Neural cell (in vitro differentiated cells): ENCODE measurements at regions not wholly inside any gene's neighbourhood (a gene's known extent, or its start where the extent isn't known, plus 50 kb on each side); places are given as distances from the start of the nearest gene placed in this dataset.

Source experiments
- H2AFZ ChIP-seq: fragments of 200-600, 300-800 bp; sonication (generic), shearing (Covaris generic); 2 replicates; pipeline ENCODE4 v1.6.0; 2014; ENCODE audit warnings: low read depth, mild to moderate bottlenecking, antibody characterized with exemption, low read length, moderate library complexity
- H3F3A ChIP-seq: fragments of 200-600 bp; shearing (Covaris generic); 2 replicates; pipeline ENCODE4 v1.6.1; 2016; ENCODE audit warnings: mild to moderate bottlenecking, moderate library complexity, mixed read lengths, antibody characterized with exemption, low read length; ENCODE audit not compliant: insufficient read depth, poor library complexity, severe bottlenecking
- H3K27ac ChIP-seq: fragments of 200-600, 300-800 bp; sonication (generic), shearing (Covaris generic); 2 replicates; pipeline ENCODE4 v1.5.1; 2014; ENCODE audit warnings: mild to moderate bottlenecking, low read length, moderate library complexity
- H3K27me3 ChIP-seq: fragments of 300-800, 200-600 bp; sonication (generic), shearing (Covaris generic); 2 replicates; pipeline ENCODE4 v1.6.0; 2014; ENCODE audit warnings: mild to moderate bottlenecking, low read depth, low read length, moderate library complexity; ENCODE audit not compliant: insufficient read depth
- H3K36me3 ChIP-seq: fragments of 300-800, 200-600 bp; sonication (generic), shearing (Covaris generic); 2 replicates; pipeline ENCODE4 v1.5.1; 2014; ENCODE audit warnings: mild to moderate bottlenecking, antibody characterized with exemption, low read length, moderate library complexity; ENCODE audit not compliant: insufficient read depth
- H3K4me2 ChIP-seq: fragments of 300-800, 200-600 bp; sonication (generic), shearing (Covaris generic); 2 replicates; pipeline ENCODE4 v1.6.0; 2014; ENCODE audit warnings: mild to moderate bottlenecking, low read length
- H3K4me3 ChIP-seq: fragments of 300-800, 200-600 bp; sonication (generic), shearing (Covaris generic); 2 replicates; pipeline ENCODE4 v1.5.1; 2014; ENCODE audit warnings: mild to moderate bottlenecking, low read length, moderate library complexity
- H3K79me2 ChIP-seq: fragments of 200-600 bp; shearing (Covaris generic); replicated peaks from 2 replicates; pipeline ENCODE4 v1.6.0; 2014; ENCODE audit warnings: mild to moderate bottlenecking, low read length, moderate library complexity; ENCODE audit not compliant: insufficient read depth
- H3K9ac ChIP-seq: fragments of 300-800, 200-600 bp; sonication (generic), shearing (Covaris generic); 2 replicates; pipeline ENCODE4 v1.6.1; 2016; ENCODE audit warnings: mild to moderate bottlenecking, low read length, mixed read lengths
- H3K9me2 ChIP-seq: fragments of 200-600 bp; shearing (Covaris generic); 2 replicates; pipeline ENCODE4 v1.6.1; 2016; ENCODE audit warnings: mild to moderate bottlenecking, low read length, mixed read lengths; ENCODE audit not compliant: insufficient read depth
- H3K9me3 ChIP-seq: fragments of 200-600, 300-800 bp; sonication (generic), shearing (Covaris generic); 2 replicates; pipeline ENCODE4 v1.6.1; 2016; ENCODE audit warnings: mild to moderate bottlenecking, mixed run types, low read length, moderate library complexity, mixed read lengths
- H4K20me1 ChIP-seq: fragments of 200-600 bp; shearing (Covaris generic); 2 replicates; pipeline ENCODE4 v1.6.1; 2016; ENCODE audit warnings: mild to moderate bottlenecking, mixed run types; ENCODE audit not compliant: insufficient read depth
- CTCF ChIP-seq: fragments of 450-650 bp; IDR thresholded peaks from 2 replicates; pipeline ENCODE4 v1.5.1; 2014; ENCODE audit warnings: antibody characterized with exemption, mild to moderate bottlenecking, moderate library complexity; ENCODE audit not compliant: poor library complexity, severe bottlenecking
- EP300 ChIP-seq: fragments of 450-650 bp; conservative IDR thresholded peaks from 2 replicates; pipeline ENCODE4 v1.6.1; 2014; ENCODE audit warnings: antibody characterized with exemption, mild to moderate bottlenecking, moderate library complexity; ENCODE audit not compliant: poor library complexity, severe bottlenecking
- EZH2 ChIP-seq: fragments of 200-600, 300-800 bp; shearing (Covaris generic), sonication (generic); IDR thresholded peaks from 2 replicates; pipeline ENCODE4 v1.6.1; 2014; ENCODE audit warnings: antibody characterized with exemption, low read length, borderline replicate concordance, mild to moderate bottlenecking; ENCODE audit not compliant: insufficient read depth, poor library complexity, severe bottlenecking
- MXI1 ChIP-seq: fragments of 450-650 bp; conservative IDR thresholded peaks from 2 replicates; pipeline ENCODE4 v1.6.1; 2014; ENCODE audit warnings: antibody characterized with exemption, mild to moderate bottlenecking; ENCODE audit not compliant: poor library complexity, severe bottlenecking
- POLR2AphosphoS5 ChIP-seq: IDR thresholded peaks from 2 replicates; pipeline ENCODE4 v1.6.1; 2012
- RAD21 ChIP-seq: fragments of 450-650 bp; conservative IDR thresholded peaks from 2 replicates; pipeline ENCODE4 v1.6.1; 2014; ENCODE audit warnings: antibody characterized with exemption, mild to moderate bottlenecking, moderate library complexity
- REST ChIP-seq: IDR thresholded peaks from 2 replicates; pipeline ENCODE4 v1.6.1; 2012; ENCODE audit warnings: borderline replicate concordance
- SMC3 ChIP-seq: fragments of 450-650 bp; conservative IDR thresholded peaks from 2 replicates; pipeline ENCODE4 v1.6.1; 2014; ENCODE audit warnings: antibody characterized with exemption, mild to moderate bottlenecking, moderate library complexity; ENCODE audit not compliant: poor library complexity
- TAF1 ChIP-seq: IDR thresholded peaks from 2 replicates; pipeline ENCODE4 v1.6.1; 2012; ENCODE audit warnings: low read depth

- TF ChIP-seq EZH2, result no peak
- no peak for TF ChIP-seq CTCF
- TF ChIP-seq RAD21, result no peak
- TF ChIP-seq TAF1, result no peak
- no peak for TF ChIP-seq POLR2AphosphoS5
- TF ChIP-seq SMC3, result no peak
- TF ChIP-seq REST, result no peak
- TF ChIP-seq EP300, result no peak
- TF ChIP-seq MXI1, result no peak
Observed at GRCh38 chr4:104795264-104795939, 300.7 kb upstream of the CXXC4 start.

GRCh38 chr4:104811727-104812126 lies 317.0 kb upstream of the CXXC4 start:
- no peak overlapping the region for H3K9ac ChIP-seq
- no peaks in the 10 kb centered on the region for H3K36me3 ChIP-seq
- no peak overlapping the region for H3K4me3 ChIP-seq
- H3K27me3 ChIP-seq, result no peaks in the 10 kb centered on the region
- H3K4me2 ChIP-seq, result no peak overlapping the region
- no peaks in the 10 kb centered on the region for H3K9me2 ChIP-seq
- TF ChIP-seq RAD21, result no peak
- TF ChIP-seq CTCF, result no peak
- TF ChIP-seq EZH2, result no peak
- TF ChIP-seq TAF1, result no peak
- no peak for TF ChIP-seq POLR2AphosphoS5
- no peak for TF ChIP-seq REST
- TF ChIP-seq MXI1, result no peak
- no peak for TF ChIP-seq SMC3
- TF ChIP-seq EP300, result no peak
- H3F3A ChIP-seq, result no peaks in the 10 kb centered on the region
- H3K27ac ChIP-seq, result no peak overlapping the region
- H3K9me3 ChIP-seq, result no peaks in the 10 kb centered on the region
- no peaks in the 10 kb centered on the region for H3K79me2 ChIP-seq
- no peaks in the 10 kb centered on the region for H4K20me1 ChIP-seq
- H2AFZ ChIP-seq, result no peak overlapping the region

More at GRCh38 chr4:104795264-104795939, 300.7 kb upstream of the CXXC4 start:
- H3K4me2 ChIP-seq, result no peak overlapping the region
- H3K9ac ChIP-seq, result no peak overlapping the region
- H3K27me3 ChIP-seq, result no peaks in the 10 kb centered on the region
- H3K4me3 ChIP-seq, result no peak overlapping the region
- H3K79me2 ChIP-seq, result no peaks in the 10 kb centered on the region
- no peak overlapping the region for H2AFZ ChIP-seq
- no peaks in the 10 kb centered on the region for H3K9me2 ChIP-seq
- H3F3A ChIP-seq, result no peaks in the 10 kb centered on the region
- H3K27ac ChIP-seq, result no peak overlapping the region
- no peaks in the 10 kb centered on the region for H3K36me3 ChIP-seq
- no peaks in the 10 kb centered on the region for H4K20me1 ChIP-seq
- no peaks in the 10 kb centered on the region for H3K9me3 ChIP-seq
